LNCaP clone FGC (cell line): ENCODE measurements at regions not wholly inside any gene's neighbourhood (a gene's known extent, or its start where the extent isn't known, plus 50 kb on each side); places are given as distances from the start of the nearest gene placed in this dataset.

ENCODE experiments used
- DNase-seq: peaks from one replicate; pipeline ENCODE4 v3.0.0-alpha.2; 2011; ENCODE audit warnings: low read depth
- H3K4me3 ChIP-seq: 2 replicates; pipeline ENCODE4 v1.5.1; 2011; ENCODE audit warnings: mild to moderate bottlenecking, low read depth, low read length, control low read depth
- TF ChIP-seq, protein P1 (sequence below): IDR thresholded peaks from 2 replicates; pipeline ENCODE4 v1.5.1; 2012; ENCODE audit warnings: mild to moderate bottlenecking; ENCODE audit not compliant: control insufficient read depth, insufficient read depth; ENCODE audit errors: extremely low read depth

DNA sequence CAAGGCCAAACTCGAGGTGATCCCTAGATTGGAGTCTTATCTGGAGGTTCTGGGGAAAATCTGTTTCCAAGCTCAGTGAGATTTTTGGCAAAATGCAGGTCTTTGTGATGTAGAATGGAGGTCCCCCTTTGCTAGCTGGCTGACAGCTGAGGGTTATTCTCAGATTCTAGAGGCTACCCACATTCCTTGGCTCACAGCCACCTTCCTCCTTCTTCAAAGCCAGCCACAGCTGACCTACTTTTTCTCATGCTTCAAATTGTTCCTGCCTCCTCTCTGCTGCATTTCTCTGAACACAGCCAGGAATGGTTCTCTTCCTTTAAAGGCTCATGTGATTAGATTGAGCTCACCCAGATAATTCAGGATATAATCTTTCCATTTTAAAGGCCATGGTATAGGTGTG lies 86.9 kb downstream of the VCX3A start:
- no peak overlapping the region for H3K4me3 ChIP-seq
- TF ChIP-seq, protein P1, sequence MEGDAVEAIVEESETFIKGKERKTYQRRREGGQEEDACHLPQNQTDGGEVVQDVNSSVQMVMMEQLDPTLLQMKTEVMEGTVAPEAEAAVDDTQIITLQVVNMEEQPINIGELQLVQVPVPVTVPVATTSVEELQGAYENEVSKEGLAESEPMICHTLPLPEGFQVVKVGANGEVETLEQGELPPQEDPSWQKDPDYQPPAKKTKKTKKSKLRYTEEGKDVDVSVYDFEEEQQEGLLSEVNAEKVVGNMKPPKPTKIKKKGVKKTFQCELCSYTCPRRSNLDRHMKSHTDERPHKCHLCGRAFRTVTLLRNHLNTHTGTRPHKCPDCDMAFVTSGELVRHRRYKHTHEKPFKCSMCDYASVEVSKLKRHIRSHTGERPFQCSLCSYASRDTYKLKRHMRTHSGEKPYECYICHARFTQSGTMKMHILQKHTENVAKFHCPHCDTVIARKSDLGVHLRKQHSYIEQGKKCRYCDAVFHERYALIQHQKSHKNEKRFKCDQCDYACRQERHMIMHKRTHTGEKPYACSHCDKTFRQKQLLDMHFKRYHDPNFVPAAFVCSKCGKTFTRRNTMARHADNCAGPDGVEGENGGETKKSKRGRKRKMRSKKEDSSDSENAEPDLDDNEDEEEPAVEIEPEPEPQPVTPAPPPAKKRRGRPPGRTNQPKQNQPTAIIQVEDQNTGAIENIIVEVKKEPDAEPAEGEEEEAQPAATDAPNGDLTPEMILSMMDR = no peak
- no peak for DNase-seq

DNA sequence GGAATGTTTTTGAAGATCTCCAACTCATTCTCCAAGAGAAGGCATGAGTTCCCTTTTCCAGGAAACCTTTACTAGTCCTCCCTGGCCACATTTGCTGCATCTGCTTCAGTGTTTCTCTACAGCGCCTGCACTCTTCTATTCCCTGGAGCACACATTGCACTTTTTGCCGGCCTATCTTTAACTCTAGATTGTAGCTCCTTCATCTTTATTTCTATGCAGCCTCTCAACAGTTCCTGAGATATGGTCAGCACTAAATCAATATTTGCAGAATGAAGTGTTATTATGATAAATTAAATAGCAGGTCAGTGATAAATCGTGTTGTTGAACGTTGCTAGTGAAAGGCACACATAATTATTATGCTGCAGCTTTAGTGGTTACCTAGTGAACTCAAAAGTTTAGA lies 88.3 kb downstream of the VCX3A start:
- H3K4me3 ChIP-seq = no peak overlapping the region
- TF ChIP-seq, protein P1 = no peak
- no peak for DNase-seq

DNA sequence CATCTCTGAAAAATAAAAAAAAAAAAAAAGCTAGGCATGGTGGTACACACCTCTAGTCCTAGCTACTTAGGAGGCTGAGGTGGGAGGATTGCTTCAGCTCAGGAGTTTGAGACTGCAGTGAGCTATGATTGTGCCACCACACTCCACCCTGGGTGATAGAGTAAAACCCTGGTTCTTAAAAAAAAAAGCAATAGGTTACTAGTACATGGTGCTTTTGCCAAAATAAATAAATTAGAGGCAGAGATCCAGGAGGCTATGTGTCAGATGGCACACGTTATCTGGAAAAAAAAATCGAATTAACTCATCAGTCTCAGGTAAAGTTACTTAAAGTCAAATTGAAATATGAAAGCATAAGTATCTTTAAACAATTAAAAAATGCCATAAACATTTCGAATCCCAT lies 94.3 kb downstream of the VCX3A start:
- no peak for DNase-seq

DNA sequence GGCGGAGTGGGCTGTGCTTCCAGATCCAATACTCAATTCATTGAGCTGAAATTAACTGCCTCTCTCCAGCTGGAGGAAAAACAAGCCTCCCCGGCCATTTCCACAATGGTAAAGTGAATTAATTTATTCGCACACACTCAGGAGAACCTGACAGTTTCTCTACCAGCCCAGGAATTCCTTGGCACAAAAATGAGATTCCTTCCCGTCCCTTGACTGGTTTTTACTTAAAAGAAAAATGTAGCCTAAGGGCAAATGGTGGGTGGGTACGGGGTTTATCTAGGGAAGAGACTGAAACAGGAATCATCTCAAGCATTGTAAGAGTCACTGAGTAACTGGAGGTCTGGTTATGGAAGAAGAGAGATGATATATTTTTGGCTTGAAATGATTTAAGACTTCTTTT lies 102.7 kb downstream of the VCX3A start:
- no peak overlapping the region for H3K4me3 ChIP-seq
- DNase-seq = no peak
- TF ChIP-seq, protein P1 = no peak

More for the DNA sequence above, 94.3 kb downstream of the VCX3A start:
- TF ChIP-seq, protein P1 = no peak
- no peak overlapping the region for H3K4me3 ChIP-seq

DNA sequence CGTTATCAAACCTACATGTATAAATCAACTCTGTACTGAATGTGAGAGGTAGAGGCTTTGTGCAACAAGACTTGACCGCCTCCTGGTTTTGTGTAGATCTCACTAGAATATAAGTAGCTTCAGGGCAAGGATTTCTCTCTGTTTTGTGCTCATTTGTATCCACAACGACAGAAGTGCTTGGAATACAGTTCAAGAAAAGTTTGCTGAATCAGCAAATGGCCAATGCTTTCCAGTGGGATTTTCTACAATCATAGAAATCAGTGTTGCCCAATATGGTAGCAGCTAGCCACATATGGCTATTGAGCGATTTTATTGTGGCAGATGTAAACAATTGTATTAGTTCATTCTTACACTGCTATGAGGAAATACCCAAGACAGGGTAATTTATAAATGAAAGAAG lies 127.4 kb downstream of the VCX3A start:
- TF ChIP-seq, protein P1 = no peak
- H3K4me3 ChIP-seq = no peak overlapping the region
- no peak for DNase-seq

DNA sequence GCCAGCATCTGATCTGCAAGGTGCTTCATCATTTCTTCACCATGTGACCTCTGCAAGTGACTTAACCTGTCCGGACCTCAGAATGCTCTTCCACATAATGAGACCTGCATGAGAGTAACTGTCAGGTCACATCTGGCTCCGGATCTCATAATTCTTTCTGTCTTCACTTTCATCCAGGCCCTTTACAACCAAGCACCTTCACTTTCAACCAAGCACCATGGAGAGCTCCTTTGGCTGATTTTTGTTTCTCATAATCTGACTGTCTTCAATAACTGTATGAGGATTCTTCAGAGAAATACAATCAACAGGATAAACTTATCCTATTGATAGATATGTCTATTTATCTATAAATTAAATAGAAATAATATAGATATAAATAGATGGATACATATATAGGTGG lies 148.1 kb downstream of the VCX3A start:
- DNase-seq = no peak
- TF ChIP-seq, protein P1 = no peak
- H3K4me3 ChIP-seq = no peak overlapping the region

DNA sequence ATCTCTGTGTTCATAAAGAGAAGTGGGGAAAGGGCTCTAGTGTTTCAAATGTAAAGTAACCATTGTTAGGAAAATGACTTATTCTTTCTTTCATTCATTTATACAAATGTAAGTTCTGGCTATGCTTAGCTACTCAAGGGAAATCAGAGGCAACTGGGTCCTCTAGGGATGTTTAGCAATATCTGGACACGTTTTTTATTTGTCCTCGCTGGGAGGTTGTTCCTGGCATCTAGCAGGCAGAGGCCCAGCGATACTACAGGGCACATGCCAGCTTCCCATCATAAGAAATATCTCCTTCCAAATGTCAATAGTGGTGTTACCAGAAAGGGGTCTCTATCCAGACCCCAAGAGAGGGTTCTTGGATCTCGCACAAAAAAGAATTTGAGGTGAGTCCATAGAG lies 150.0 kb downstream of the VCX3A start:
- DNase-seq = no peak
- H3K4me3 ChIP-seq = no peak overlapping the region
- TF ChIP-seq, protein P1 = no peak
